HepG2 (cell line): ENCODE measurements at regions not wholly inside any gene's neighbourhood (a gene's known extent, or its start where the extent isn't known, plus 50 kb on each side); places are given as distances from the start of the nearest gene placed in this dataset.
A peak's percentile ranks its signal among the peaks of the same experiment; 100 is the strongest.

ENCODE experiments used
- ATAC-seq: fragments of 200-7000 bp; cut with Tn5 transposase; 3 replicates; pipeline ENCODE4 v1.9.1; 2020; ENCODE audit warnings: mild to moderate bottlenecking, moderate library complexity
- BruUV-seq: library from RNA; stranded (reverse); fragments of 400-500 nt; replicated peaks from 2 replicates; lab custom pipeline; 2021; lab: Mats Ljungman, UMichigan
- CTCF ChIA-PET: fragments of 300-600 bp; formaldehyde crosslinking; extraction: SDS; loops from one replicate; lab custom pipeline; 2021; ENCODE audit warnings: low total read pairs, inconsistent platforms, low intra/inter-chr PET ratio; lab: Yijun Ruan, JAX
- POLR2A ChIA-PET: fragments of 350-600 bp; sonication (Branson Sonifier 250); formaldehyde crosslinking; loops from one replicate; lab custom pipeline; 2020; ENCODE audit warnings: antibody characterized with exemption, inconsistent platforms; lab: Yijun Ruan, JAX
- DNase-seq: peaks from one replicate; pipeline ENCODE4 v3.0.0-alpha.2; 2015; ENCODE audit warnings: low spot score
- FAIRE-seq: peaks from 3 replicates; lab custom pipeline; 2011; peaks lifted over from hg19 to GRCh38; lab: Jason Lieb, UNC
- H2AFZ ChIP-seq: one replicate; pipeline ENCODE4 v1.6.1; 2011; ENCODE audit warnings: low read length, inconsistent platforms
- H3K27ac ChIP-seq: fragments of 300-600 bp; 3 replicates; pipeline ENCODE4 v1.8.0; 2011; ENCODE audit warnings: mixed run types, mild to moderate bottlenecking, mixed read lengths, low read length, inconsistent platforms; ENCODE audit not compliant: insufficient read depth; ENCODE audit errors: extremely low read length
- H3K27me3 ChIP-seq, 2 experiments: fragments of 200-600 bp in 1 of 2; 2 replicates in 1 of 2; 3 replicates in 1 of 2; pipeline versions ENCODE4 v1.6.0 to v1.8.0; 2011; ENCODE audit warnings: low read length in 2 of 2, mild to moderate bottlenecking in 2 of 2, moderate library complexity in 2 of 2, inconsistent platforms in 1 of 2; ENCODE audit not compliant: insufficient read depth in 2 of 2, control insufficient read depth in 1 of 2
- H3K36me3 ChIP-seq, 2 experiments: fragments of 200-600 bp in 1 of 2; replicated peaks in 1 of 2; 2 replicates in 1 of 2; 3 replicates in 1 of 2; pipeline versions ENCODE4 v1.5.1 to v1.8.0; 2011; ENCODE audit warnings: low read length in 2 of 2, inconsistent platforms in 1 of 2; ENCODE audit not compliant: insufficient read depth in 2 of 2, control insufficient read depth in 1 of 2
- H3K4me1 ChIP-seq: 2 replicates; pipeline ENCODE4 v1.5.1; 2012; ENCODE audit warnings: low read length, inconsistent platforms; ENCODE audit not compliant: insufficient read depth
- H3K4me2 ChIP-seq: 2 replicates; pipeline ENCODE4 v1.6.0; 2011; ENCODE audit warnings: low read depth, low read length, inconsistent platforms
- H3K4me3 ChIP-seq, 3 experiments: fragments of 200-600 bp in 1 of 3; sonication (generic), shearing (Covaris generic) in 1 of 3; replicated peaks in 1 of 3; 2 replicates each; pipeline ENCODE4 v1.5.1; 2011 to 2016; ENCODE audit warnings: low read length in 3 of 3, inconsistent platforms in 2 of 3, low read depth in 2 of 3, mild to moderate bottlenecking in 2 of 3, control low read depth in 1 of 3, mixed read lengths in 1 of 3; ENCODE audit not compliant: insufficient read depth in 1 of 3
- H3K79me2 ChIP-seq: one replicate; pipeline ENCODE4 v1.6.1; 2011; ENCODE audit warnings: low read length, inconsistent platforms; ENCODE audit not compliant: insufficient read depth
- H3K9ac ChIP-seq: 2 replicates; pipeline ENCODE4 v1.6.0; 2011; ENCODE audit warnings: mild to moderate bottlenecking, low read depth, low read length, inconsistent platforms; ENCODE audit not compliant: insufficient read depth
- H3K9me3 ChIP-seq: 2 replicates; pipeline ENCODE4 v1.5.1; 2012; ENCODE audit warnings: mild to moderate bottlenecking, low read length
- H4K20me1 ChIP-seq: 2 replicates; pipeline ENCODE4 v1.6.0; 2011; ENCODE audit warnings: inconsistent platforms, mild to moderate bottlenecking, low read length, moderate library complexity; ENCODE audit not compliant: insufficient read depth
- ATF7 ChIP-seq, 2 experiments: fragments of 450-650 bp in 1 of 2; sonication (generic) in 1 of 2; formaldehyde crosslinking in 1 of 2; IDR thresholded peaks; 2 replicates each; pipeline versions ENCODE4 v1.4.0 to v1.6.1; 2016 to 2020; ENCODE audit warnings: antibody characterized with exemption in 1 of 2, mild to moderate bottlenecking in 1 of 2, missing genetic modification reagents in 1 of 2
- CREB1 ChIP-seq, 2 experiments: fragments of 450-650 bp in 1 of 2; IDR thresholded peaks; 2 replicates each; pipeline ENCODE4 v1.6.1; 2016 to 2017; ENCODE audit warnings: control low read depth in 1 of 2, mild to moderate bottlenecking in 1 of 2, missing compliant biosample characterization in 1 of 2, missing genetic modification characterization in 1 of 2
- HHEX ChIP-seq: IDR thresholded peaks from 2 replicates; pipeline ENCODE4 v1.6.1; 2016; ENCODE audit warnings: control low read depth
- HOXA3 ChIP-seq: sonication (generic); formaldehyde crosslinking; IDR thresholded peaks from 2 replicates; pipeline ENCODE4 v1.5.0; 2020; ENCODE audit warnings: missing genetic modification reagents
- HOXD1 ChIP-seq: sonication (generic); formaldehyde crosslinking; IDR thresholded peaks from 2 replicates; pipeline ENCODE4 v1.5.0; 2020; ENCODE audit warnings: missing genetic modification reagents
- SRSF4 ChIP-seq: fragments of 200-400 bp; formaldehyde crosslinking; IDR thresholded peaks from one replicate; pipeline ENCODE4 v1.6.1; 2018; ENCODE audit warnings: mild to moderate bottlenecking, low read depth, low read length, moderate library complexity; ENCODE audit not compliant: poor library complexity, severe bottlenecking
- SSRP1 ChIP-seq: IDR thresholded peaks from 2 replicates; pipeline ENCODE4 v1.6.1; 2016; ENCODE audit warnings: control low read depth
- TEAD2 ChIP-seq: sonication (generic); formaldehyde crosslinking; IDR thresholded peaks from 2 replicates; pipeline ENCODE4 v1.9.0; 2021; ENCODE audit warnings: missing genetic modification reagents
- ZNF251 ChIP-seq: sonication (generic); formaldehyde crosslinking; IDR thresholded peaks from 2 replicates; pipeline ENCODE4 v1.9.0; 2021; ENCODE audit warnings: mild to moderate bottlenecking, missing genetic modification reagents
- ZNF773 ChIP-seq: sonication (generic); formaldehyde crosslinking; IDR thresholded peaks from 2 replicates; pipeline ENCODE4 v1.4.0; 2020; ENCODE audit warnings: missing genetic modification reagents, borderline replicate concordance
- WGBS: methylation state at CpG from one replicate; pipeline ENCODE4 v1.1.6; 2017; ENCODE audit warnings: low lambda C conversion rate; 5-methylcytosine and 5-hydroxymethylcytosine counted together
- in situ Hi-C: cut with HindIII; loops from 2 replicates; pipeline ENCODE4 v1.10.0; 2017; ENCODE audit warnings: low pct_unique_long_range_greater_than_20kb; ENCODE audit not compliant: extremely low pct_ligation_motif_present
- intact Hi-C: fragments of 100-400 bp; cut with micrococcal nuclease; formaldehyde crosslinking; loops from one replicate; pipeline ENCODE4 v1.10.0; 2022; ENCODE audit not compliant: unreplicated experiment
- TF ChIP-seq, protein P1 (sequence below): sonication (generic); formaldehyde crosslinking; IDR thresholded peaks from 2 replicates; pipeline ENCODE4 v1.8.0; 2022; ENCODE audit warnings: mild to moderate bottlenecking, missing genetic modification reagents, borderline replicate concordance

DNA sequence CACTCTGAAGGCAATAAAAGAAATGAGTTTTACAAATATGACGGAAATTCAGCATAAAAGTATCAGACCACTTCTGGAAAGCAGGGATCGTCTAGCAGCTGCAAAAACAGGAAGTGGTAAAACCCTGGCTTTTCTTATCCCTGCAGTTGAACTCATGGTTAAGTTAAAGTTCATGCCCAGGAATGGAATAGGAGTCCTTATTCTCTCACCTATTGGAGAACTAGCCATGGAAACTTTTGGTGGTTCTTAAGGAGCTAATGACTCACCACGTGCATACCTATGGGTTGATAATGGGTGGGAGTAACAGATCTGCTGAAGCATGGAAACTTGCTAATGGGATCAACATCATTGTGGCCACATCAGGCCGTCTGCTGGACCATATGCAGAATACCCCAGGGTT, 93.5 kb upstream of the RGMB start (continued):
- TF ChIP-seq SSRP1 (no peak), HHEX (CRISPR knock-in tag) (no peak)

DNA sequence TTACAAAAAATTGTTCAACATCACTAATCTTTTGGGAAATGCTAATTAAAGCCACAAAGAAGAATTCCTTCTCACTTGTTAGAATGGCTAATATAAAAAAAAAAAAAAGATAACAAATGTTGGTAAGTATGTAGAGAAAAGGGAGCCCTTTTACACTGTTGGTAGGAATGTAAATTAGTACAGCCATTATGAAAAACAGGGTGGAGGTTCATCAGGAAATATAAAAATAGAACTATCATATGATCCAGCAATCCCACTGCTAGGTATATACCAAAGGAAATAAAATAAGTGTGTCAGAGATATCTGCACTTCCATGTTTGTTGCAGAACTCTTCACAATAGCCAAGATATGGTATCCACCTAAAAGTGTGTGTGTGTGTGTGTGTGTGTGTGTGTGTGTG, 83.5 kb upstream of the RGMB start:
- ChIA-PET CTCF (no interaction called here), POLR2A (no interaction called here)
- ATAC-seq = no peak
- Histone ChIP-seq H3K9ac (no peak overlapping the region), H3K27ac (no peak overlapping the region), H2AFZ (no peak overlapping the region), H3K27me3 (no peaks in the 10 kb centered on the region; a peak in 1 of 5 replicates), H3K4me1 (no peaks in the 10 kb centered on the region), H3K36me3 (no peaks in the 10 kb centered on the region), H4K20me1 (no peaks in the 10 kb centered on the region), H3K4me2 (no peak overlapping the region), H3K79me2 (no peaks in the 10 kb centered on the region), H3K9me3 (peaks cover 7% of the 10 kb centered on the region), H3K4me3 (no peak overlapping the region)
- FAIRE-seq = no peak
- in situ Hi-C loops (no loop called here), intact Hi-C loops (no loop called here)
- no peak for TF ChIP-seq TEAD2 (CRISPR knock-in tag)
- no TSS peak for BruUV-seq
- no peak for DNase-seq

DNA sequence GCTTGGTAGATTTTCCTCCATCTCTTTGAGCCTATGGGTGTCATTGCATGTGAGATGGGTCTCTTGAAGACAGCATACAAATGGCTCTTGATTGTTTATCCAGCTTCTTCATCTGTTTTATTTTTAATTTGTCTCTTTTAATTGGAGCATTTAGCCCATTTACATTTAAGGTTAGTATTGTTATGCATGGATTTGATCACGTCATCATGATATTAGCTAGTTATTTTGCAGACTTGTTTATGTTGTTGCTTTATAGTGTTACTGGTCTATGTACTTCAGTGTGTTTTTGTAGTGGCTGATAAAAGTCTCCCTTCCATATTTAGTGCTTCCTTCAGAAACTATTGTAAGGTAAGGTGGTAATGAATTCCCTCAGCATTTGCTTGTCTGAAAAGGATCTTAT, 78.6 kb upstream of the RGMB start:
- Histone ChIP-seq H3K27me3 (no peaks in the 10 kb centered on the region; a peak in 1 of 5 replicates), H3K27ac (no peak overlapping the region)
- TF ChIP-seq, protein P1, sequence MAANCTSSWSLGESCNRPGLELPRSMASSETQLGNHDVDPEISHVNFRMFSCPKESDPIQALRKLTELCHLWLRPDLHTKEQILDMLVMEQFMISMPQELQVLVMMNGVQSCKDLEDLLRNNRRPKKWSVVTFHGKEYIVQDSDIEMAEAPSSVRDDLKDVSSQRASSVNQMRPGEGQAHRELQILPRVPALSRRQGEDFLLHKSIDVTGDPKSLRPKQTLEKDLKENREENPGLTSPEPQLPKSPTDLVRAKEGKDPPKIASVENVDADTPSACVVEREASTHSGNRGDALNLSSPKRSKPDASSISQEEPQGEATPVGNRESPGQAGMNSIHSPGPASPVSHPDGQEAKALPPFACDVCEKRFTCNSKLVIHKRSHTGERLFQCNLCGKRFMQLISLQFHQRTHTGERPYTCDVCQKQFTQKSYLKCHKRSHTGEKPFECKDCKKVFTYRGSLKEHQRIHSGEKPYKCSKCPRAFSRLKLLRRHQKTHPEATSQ (CRISPR knock-in tag) = no peak
- TF ChIP-seq ZNF251 (CRISPR knock-in tag) = no peak
- no peak for TF ChIP-seq ZNF773 (CRISPR knock-in tag)
- no peak for TF ChIP-seq SRSF4
- peak; percentile 74 for TF ChIP-seq ATF7 (IDR thresholded peaks at IDR 0.05)
- no peak for TF ChIP-seq ATF7 (CRISPR knock-in tag; IDR thresholded peaks at IDR 0.05)
- TF ChIP-seq HOXA3 (CRISPR knock-in tag) = no peak
- TF ChIP-seq HOXD1 (CRISPR knock-in tag) = no peak
- TF ChIP-seq CREB1 (IDR thresholded peaks at IDR 0.05) = peak; percentile 68
- no peak for TF ChIP-seq CREB1 (CRISPR knock-in tag; IDR thresholded peaks at IDR 0.05)
- TF ChIP-seq, all 625 proteins: peak for 2
- Histone ChIP-seq H3K4me2 (no peak overlapping the region), H3K36me3 (no peaks in the 10 kb centered on the region), H2AFZ (no peak overlapping the region), H3K4me3 (no peak overlapping the region), H3K9ac (no peak overlapping the region), H3K4me1 (no peaks in the 10 kb centered on the region), H3K9me3 (peaks cover 10% of the 10 kb centered on the region), H3K79me2 (no peaks in the 10 kb centered on the region), H4K20me1 (no peaks in the 10 kb centered on the region)
- in situ Hi-C loops (no loop called here), intact Hi-C loops (no loop called here)
- ATAC-seq (no peak), DNase-seq (no peak), FAIRE-seq (no peak)
- POLR2A ChIA-PET = no interaction called here
- no TSS peak for BruUV-seq
- 0% methylated on average over 1 of the region's 1 CpG for WGBS
- CTCF ChIA-PET = no interaction called here
